ENCODE measurements at regions not wholly inside any gene's neighbourhood (a gene's known extent, or its start where the extent isn't known, plus 50 kb on each side); places are given as distances from the start of the nearest gene placed in this dataset.

DNA sequence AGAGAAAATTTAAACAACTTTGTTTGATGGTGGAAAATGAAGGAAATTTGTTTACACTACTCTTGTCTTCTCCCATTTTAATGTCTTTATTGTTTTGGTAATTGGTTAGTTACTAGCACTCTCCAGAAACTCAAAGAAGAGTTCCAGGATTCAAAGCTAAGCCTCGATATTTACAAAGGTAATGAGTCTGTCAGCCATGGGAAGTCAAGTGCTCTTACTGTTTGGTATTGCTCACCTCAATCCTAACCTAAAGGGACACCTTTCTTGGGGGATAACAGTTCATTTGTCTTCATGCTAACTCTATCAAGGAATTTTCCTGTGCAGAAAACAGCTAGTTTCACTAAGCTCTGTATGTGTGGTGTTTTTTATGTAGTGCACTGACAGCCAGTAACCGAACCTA, 222.9 kb upstream of the LMO3 start:
- H3K27ac ChIP-seq (ENCODE audit: low read depth, low read length), result no peak overlapping the region
- H3K4me1 ChIP-seq (ENCODE audit: control insufficient read depth, insufficient read depth, low read length), result no peaks in the 10 kb centered on the region
- Mint-ChIP-seq H3K27ac (no peak overlapping the region), H3K4me3 (no peak overlapping the region), H3K27me3 (ENCODE audit: insufficient read depth) (no peaks in the 10 kb centered on the region), H3K4me1 (peaks cover 16% of the 10 kb centered on the region), H3K9me3 (peaks cover 6% of the 10 kb centered on the region), H3K36me3 (ENCODE audit: low read depth) (no peaks in the 10 kb centered on the region)
- no peak overlapping the region for H3K4me3 ChIP-seq (ENCODE audit: low read length)
- no peaks in the 10 kb centered on the region for H3K36me3 ChIP-seq (ENCODE audit: control insufficient read depth, insufficient read depth, low read length)
- no peaks in the 10 kb centered on the region for H3K9me3 ChIP-seq (ENCODE audit: control insufficient read depth, low read length)
- H3K27me3 ChIP-seq (ENCODE audit: control insufficient read depth, insufficient read depth, low read length, poor library complexity, severe bottlenecking), result no peaks in the 10 kb centered on the region
- TF ChIP-seq, protein P1, sequence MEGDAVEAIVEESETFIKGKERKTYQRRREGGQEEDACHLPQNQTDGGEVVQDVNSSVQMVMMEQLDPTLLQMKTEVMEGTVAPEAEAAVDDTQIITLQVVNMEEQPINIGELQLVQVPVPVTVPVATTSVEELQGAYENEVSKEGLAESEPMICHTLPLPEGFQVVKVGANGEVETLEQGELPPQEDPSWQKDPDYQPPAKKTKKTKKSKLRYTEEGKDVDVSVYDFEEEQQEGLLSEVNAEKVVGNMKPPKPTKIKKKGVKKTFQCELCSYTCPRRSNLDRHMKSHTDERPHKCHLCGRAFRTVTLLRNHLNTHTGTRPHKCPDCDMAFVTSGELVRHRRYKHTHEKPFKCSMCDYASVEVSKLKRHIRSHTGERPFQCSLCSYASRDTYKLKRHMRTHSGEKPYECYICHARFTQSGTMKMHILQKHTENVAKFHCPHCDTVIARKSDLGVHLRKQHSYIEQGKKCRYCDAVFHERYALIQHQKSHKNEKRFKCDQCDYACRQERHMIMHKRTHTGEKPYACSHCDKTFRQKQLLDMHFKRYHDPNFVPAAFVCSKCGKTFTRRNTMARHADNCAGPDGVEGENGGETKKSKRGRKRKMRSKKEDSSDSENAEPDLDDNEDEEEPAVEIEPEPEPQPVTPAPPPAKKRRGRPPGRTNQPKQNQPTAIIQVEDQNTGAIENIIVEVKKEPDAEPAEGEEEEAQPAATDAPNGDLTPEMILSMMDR (conservative IDR thresholded peaks at IDR 0.05), result no peak
- 50 to 57% methylated on average over 1 of the region's 2 CpGs for WGBS, 2 experiments (ENCODE audit: insufficient coverage in 1 of 2, insufficient read length in 1 of 2)
- no peak for DNase-seq
- no peak overlapping the region for H3K9ac ChIP-seq (ENCODE audit: extremely low read depth, low read length, poor library complexity, severe bottlenecking)

DNA sequence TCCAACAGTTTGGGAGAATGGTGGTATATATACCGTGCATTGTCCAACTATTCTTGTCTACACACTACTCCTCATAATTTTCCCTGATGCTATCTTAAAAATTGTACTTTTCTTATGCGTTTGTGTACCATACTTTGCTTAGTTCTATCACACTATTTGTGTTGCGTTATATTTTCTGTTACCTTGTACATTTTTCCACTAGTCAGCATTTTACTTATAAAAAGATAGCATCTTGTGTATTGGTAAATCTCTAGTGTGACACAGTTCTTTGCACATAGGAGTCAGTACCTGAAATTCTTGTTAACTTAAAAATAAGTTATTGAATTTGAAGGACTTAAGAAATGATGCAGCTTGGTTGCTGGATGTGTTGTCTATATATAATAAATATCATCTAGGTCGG, 201.8 kb upstream of the LMO3 start:
- no peak overlapping the region for H3K27ac ChIP-seq (ENCODE audit: low read depth, low read length)
- 97 to 100% methylated on average over 1 to 3 of the region's 4 CpGs for WGBS, 2 experiments (ENCODE audit: insufficient coverage in 1 of 2, insufficient read length in 1 of 2)
- no peaks in the 10 kb centered on the region for H3K9me3 ChIP-seq (ENCODE audit: control insufficient read depth, low read length)
- H3K27ac Mint-ChIP-seq, result no peak overlapping the region
- H3K36me3 Mint-ChIP-seq (ENCODE audit: low read depth), result no peaks in the 10 kb centered on the region
- no peak for DNase-seq
- H3K4me1 Mint-ChIP-seq, result no peaks in the 10 kb centered on the region
- no peaks in the 10 kb centered on the region for H3K9me3 Mint-ChIP-seq
- H3K4me3 ChIP-seq (ENCODE audit: low read length), result no peak overlapping the region
- no peaks in the 10 kb centered on the region for H3K27me3 Mint-ChIP-seq (ENCODE audit: insufficient read depth)
- no peak overlapping the region for H3K9ac ChIP-seq (ENCODE audit: extremely low read depth, low read length, poor library complexity, severe bottlenecking)
- H3K36me3 ChIP-seq (ENCODE audit: control insufficient read depth, insufficient read depth, low read length), result no peaks in the 10 kb centered on the region
- H3K4me3 Mint-ChIP-seq, result no peak overlapping the region
- TF ChIP-seq, protein P1 (conservative IDR thresholded peaks at IDR 0.05), result no peak
- no peaks in the 10 kb centered on the region for H3K4me1 ChIP-seq (ENCODE audit: control insufficient read depth, insufficient read depth, low read length)
- no peaks in the 10 kb centered on the region for H3K27me3 ChIP-seq (ENCODE audit: control insufficient read depth, insufficient read depth, low read length, poor library complexity, severe bottlenecking)

DNA sequence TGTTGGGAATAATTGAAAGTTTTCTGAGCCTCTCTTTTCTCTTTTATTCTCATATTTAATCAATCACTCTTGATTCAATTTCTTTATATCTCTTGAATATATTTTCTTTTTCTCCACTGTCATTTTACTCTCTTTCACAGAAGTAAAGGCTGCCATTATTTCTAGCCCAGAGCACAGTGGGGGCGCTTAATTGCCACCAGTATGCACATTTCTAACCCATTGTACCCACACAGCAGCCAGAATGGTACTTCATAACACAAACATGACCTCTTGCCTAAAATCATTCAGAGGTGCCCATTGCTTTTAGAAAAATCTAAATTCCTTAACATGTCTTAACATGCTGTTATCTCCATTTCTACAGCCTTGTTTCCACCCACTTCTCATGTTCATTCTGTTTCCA, 190.2 kb upstream of the LMO3 start:
- WGBS, 2 experiments (ENCODE audit: insufficient coverage in 1 of 2, insufficient read length in 1 of 2), result 79 to 100% methylated on average over 1 of the region's 1 CpG
- Mint-ChIP-seq H3K4me3 (no peak overlapping the region), H3K36me3 (ENCODE audit: low read depth) (no peaks in the 10 kb centered on the region)

More for the DNA sequence above, 190.2 kb upstream of the LMO3 start:
- no peaks in the 10 kb centered on the region for H3K27me3 Mint-ChIP-seq (ENCODE audit: insufficient read depth)
- Histone ChIP-seq H3K27ac (ENCODE audit: low read depth, low read length) (no peak overlapping the region), H3K4me3 (ENCODE audit: low read length) (no peak overlapping the region), H3K9ac (ENCODE audit: extremely low read depth, low read length, poor library complexity, severe bottlenecking) (no peak overlapping the region), H3K36me3 (ENCODE audit: control insufficient read depth, insufficient read depth, low read length) (no peaks in the 10 kb centered on the region), H3K4me1 (ENCODE audit: control insufficient read depth, insufficient read depth, low read length) (no peaks in the 10 kb centered on the region), H3K9me3 (ENCODE audit: control insufficient read depth, low read length) (no peaks in the 10 kb centered on the region), H3K27me3 (ENCODE audit: control insufficient read depth, insufficient read depth, low read length, poor library complexity, severe bottlenecking) (no peaks in the 10 kb centered on the region)
- H3K4me1 Mint-ChIP-seq, result peaks cover 9% of the 10 kb centered on the region
- H3K27ac Mint-ChIP-seq, result no peak overlapping the region
- no peak for DNase-seq
- no peaks in the 10 kb centered on the region for H3K9me3 Mint-ChIP-seq
- TF ChIP-seq, protein P1 (conservative IDR thresholded peaks at IDR 0.05), result no peak

Measured in endodermal cell (in vitro differentiated cells).